Neural cell (in vitro differentiated cells): ENCODE measurements at regions not wholly inside any gene's neighbourhood (a gene's known extent, or its start where the extent isn't known, plus 50 kb on each side); places are given as distances from the start of the nearest gene placed in this dataset.

ENCODE experiments used
- H2AFZ ChIP-seq: fragments of 200-600, 300-800 bp; sonication (generic), shearing (Covaris generic); 2 replicates; pipeline ENCODE4 v1.6.0; 2014; ENCODE audit warnings: low read depth, mild to moderate bottlenecking, antibody characterized with exemption, low read length, moderate library complexity
- H3F3A ChIP-seq: fragments of 200-600 bp; shearing (Covaris generic); 2 replicates; pipeline ENCODE4 v1.6.1; 2016; ENCODE audit warnings: mild to moderate bottlenecking, moderate library complexity, mixed read lengths, antibody characterized with exemption, low read length; ENCODE audit not compliant: insufficient read depth, poor library complexity, severe bottlenecking
- H3K27ac ChIP-seq: fragments of 200-600, 300-800 bp; sonication (generic), shearing (Covaris generic); 2 replicates; pipeline ENCODE4 v1.5.1; 2014; ENCODE audit warnings: mild to moderate bottlenecking, low read length, moderate library complexity
- H3K27me3 ChIP-seq: fragments of 300-800, 200-600 bp; sonication (generic), shearing (Covaris generic); 2 replicates; pipeline ENCODE4 v1.6.0; 2014; ENCODE audit warnings: mild to moderate bottlenecking, low read depth, low read length, moderate library complexity; ENCODE audit not compliant: insufficient read depth
- H3K36me3 ChIP-seq: fragments of 300-800, 200-600 bp; sonication (generic), shearing (Covaris generic); 2 replicates; pipeline ENCODE4 v1.5.1; 2014; ENCODE audit warnings: mild to moderate bottlenecking, antibody characterized with exemption, low read length, moderate library complexity; ENCODE audit not compliant: insufficient read depth
- H3K4me2 ChIP-seq: fragments of 300-800, 200-600 bp; sonication (generic), shearing (Covaris generic); 2 replicates; pipeline ENCODE4 v1.6.0; 2014; ENCODE audit warnings: mild to moderate bottlenecking, low read length
- H3K4me3 ChIP-seq: fragments of 300-800, 200-600 bp; sonication (generic), shearing (Covaris generic); 2 replicates; pipeline ENCODE4 v1.5.1; 2014; ENCODE audit warnings: mild to moderate bottlenecking, low read length, moderate library complexity
- H3K79me2 ChIP-seq: fragments of 200-600 bp; shearing (Covaris generic); replicated peaks from 2 replicates; pipeline ENCODE4 v1.6.0; 2014; ENCODE audit warnings: mild to moderate bottlenecking, low read length, moderate library complexity; ENCODE audit not compliant: insufficient read depth
- H3K9ac ChIP-seq: fragments of 300-800, 200-600 bp; sonication (generic), shearing (Covaris generic); 2 replicates; pipeline ENCODE4 v1.6.1; 2016; ENCODE audit warnings: mild to moderate bottlenecking, low read length, mixed read lengths
- H3K9me2 ChIP-seq: fragments of 200-600 bp; shearing (Covaris generic); 2 replicates; pipeline ENCODE4 v1.6.1; 2016; ENCODE audit warnings: mild to moderate bottlenecking, low read length, mixed read lengths; ENCODE audit not compliant: insufficient read depth
- H3K9me3 ChIP-seq: fragments of 200-600, 300-800 bp; sonication (generic), shearing (Covaris generic); 2 replicates; pipeline ENCODE4 v1.6.1; 2016; ENCODE audit warnings: mild to moderate bottlenecking, mixed run types, low read length, moderate library complexity, mixed read lengths
- H4K20me1 ChIP-seq: fragments of 200-600 bp; shearing (Covaris generic); 2 replicates; pipeline ENCODE4 v1.6.1; 2016; ENCODE audit warnings: mild to moderate bottlenecking, mixed run types; ENCODE audit not compliant: insufficient read depth
- CTCF ChIP-seq: fragments of 450-650 bp; IDR thresholded peaks from 2 replicates; pipeline ENCODE4 v1.5.1; 2014; ENCODE audit warnings: antibody characterized with exemption, mild to moderate bottlenecking, moderate library complexity; ENCODE audit not compliant: poor library complexity, severe bottlenecking
- EP300 ChIP-seq: fragments of 450-650 bp; conservative IDR thresholded peaks from 2 replicates; pipeline ENCODE4 v1.6.1; 2014; ENCODE audit warnings: antibody characterized with exemption, mild to moderate bottlenecking, moderate library complexity; ENCODE audit not compliant: poor library complexity, severe bottlenecking
- EZH2 ChIP-seq: fragments of 200-600, 300-800 bp; shearing (Covaris generic), sonication (generic); IDR thresholded peaks from 2 replicates; pipeline ENCODE4 v1.6.1; 2014; ENCODE audit warnings: antibody characterized with exemption, low read length, borderline replicate concordance, mild to moderate bottlenecking; ENCODE audit not compliant: insufficient read depth, poor library complexity, severe bottlenecking
- MXI1 ChIP-seq: fragments of 450-650 bp; conservative IDR thresholded peaks from 2 replicates; pipeline ENCODE4 v1.6.1; 2014; ENCODE audit warnings: antibody characterized with exemption, mild to moderate bottlenecking; ENCODE audit not compliant: poor library complexity, severe bottlenecking
- POLR2AphosphoS5 ChIP-seq: IDR thresholded peaks from 2 replicates; pipeline ENCODE4 v1.6.1; 2012
- RAD21 ChIP-seq: fragments of 450-650 bp; conservative IDR thresholded peaks from 2 replicates; pipeline ENCODE4 v1.6.1; 2014; ENCODE audit warnings: antibody characterized with exemption, mild to moderate bottlenecking, moderate library complexity
- REST ChIP-seq: IDR thresholded peaks from 2 replicates; pipeline ENCODE4 v1.6.1; 2012; ENCODE audit warnings: borderline replicate concordance
- SMC3 ChIP-seq: fragments of 450-650 bp; conservative IDR thresholded peaks from 2 replicates; pipeline ENCODE4 v1.6.1; 2014; ENCODE audit warnings: antibody characterized with exemption, mild to moderate bottlenecking, moderate library complexity; ENCODE audit not compliant: poor library complexity
- TAF1 ChIP-seq: IDR thresholded peaks from 2 replicates; pipeline ENCODE4 v1.6.1; 2012; ENCODE audit warnings: low read depth

- no peak overlapping the region for H3K27ac ChIP-seq
These were observed 62.0 kb upstream of the RANBP3L start for GRCh38 chr5:36363744-36364143.

GRCh38 chr5:36364473-36364872 lies 62.8 kb upstream of the RANBP3L start:
- Histone ChIP-seq H2AFZ (no peak overlapping the region), H3K27me3 (no peaks in the 10 kb centered on the region), H3K9me3 (no peaks in the 10 kb centered on the region), H3K36me3 (no peaks in the 10 kb centered on the region), H4K20me1 (no peaks in the 10 kb centered on the region), H3K9me2 (no peaks in the 10 kb centered on the region), H3K4me3 (no peak overlapping the region), H3K9ac (no peak overlapping the region), H3K27ac (no peak overlapping the region), H3K79me2 (no peaks in the 10 kb centered on the region), H3K4me2 (no peak overlapping the region), H3F3A (no peaks in the 10 kb centered on the region)
- no peak for TF ChIP-seq RAD21
- no peak for TF ChIP-seq POLR2AphosphoS5
- TF ChIP-seq CTCF: no peak
- no peak for TF ChIP-seq EP300

More at GRCh38 chr5:36363744-36364143, 62.0 kb upstream of the RANBP3L start:
- Histone ChIP-seq H4K20me1 (no peaks in the 10 kb centered on the region), H3K9me3 (no peaks in the 10 kb centered on the region), H3K4me3 (no peak overlapping the region), H3F3A (no peaks in the 10 kb centered on the region), H3K9me2 (no peaks in the 10 kb centered on the region), H3K9ac (no peak overlapping the region), H3K27me3 (no peaks in the 10 kb centered on the region), H2AFZ (no peak overlapping the region), H3K36me3 (no peaks in the 10 kb centered on the region), H3K4me2 (no peak overlapping the region), H3K79me2 (no peaks in the 10 kb centered on the region)
- no peak for TF ChIP-seq MXI1

- TF ChIP-seq SMC3 (no peak), EZH2 (no peak), EP300 (no peak), POLR2AphosphoS5 (no peak), REST (no peak), MXI1 (no peak), TAF1 (no peak), CTCF (no peak), RAD21 (no peak)
- Histone ChIP-seq H3K9me2 (no peaks in the 10 kb centered on the region), H3K4me3 (no peak overlapping the region), H3K79me2 (no peaks in the 10 kb centered on the region), H3F3A (no peaks in the 10 kb centered on the region), H3K27ac (no peak overlapping the region), H2AFZ (no peak overlapping the region), H3K4me2 (no peak overlapping the region), H4K20me1 (no peaks in the 10 kb centered on the region), H3K27me3 (no peaks in the 10 kb centered on the region), H3K9me3 (no peaks in the 10 kb centered on the region), H3K36me3 (no peaks in the 10 kb centered on the region), H3K9ac (no peak overlapping the region)
These were observed 64.2 kb upstream of the RANBP3L start for GRCh38 chr5:36365896-36366295.
